ENCODE measurements at regions not wholly inside any gene's neighbourhood (a gene's known extent, or its start where the extent isn't known, plus 50 kb on each side); places are given as distances from the start of the nearest gene placed in this dataset.

DNA sequence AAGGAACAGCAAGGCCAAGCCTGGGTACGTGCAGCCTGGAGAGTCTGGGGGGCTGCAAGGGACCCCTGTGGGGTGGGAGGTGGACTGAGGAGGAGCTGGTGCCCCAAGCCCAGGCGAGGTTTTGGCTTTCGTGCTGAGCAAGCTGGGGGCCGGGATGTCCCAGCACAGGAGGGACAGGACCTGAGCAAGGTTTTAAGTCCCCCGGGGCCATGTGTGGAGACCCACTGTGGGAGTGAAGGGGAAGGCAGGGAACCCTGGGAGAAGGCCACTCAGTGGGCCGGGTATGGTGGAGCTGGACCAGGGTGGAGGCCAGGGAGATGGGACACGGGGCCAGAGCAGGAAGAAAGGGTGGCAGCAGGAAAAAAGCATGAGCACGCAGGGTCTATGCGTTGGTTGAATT, 419.2 kb upstream of the SULF2 start:
- DNase-seq (ENCODE audit: low spot score): no peak

DNA sequence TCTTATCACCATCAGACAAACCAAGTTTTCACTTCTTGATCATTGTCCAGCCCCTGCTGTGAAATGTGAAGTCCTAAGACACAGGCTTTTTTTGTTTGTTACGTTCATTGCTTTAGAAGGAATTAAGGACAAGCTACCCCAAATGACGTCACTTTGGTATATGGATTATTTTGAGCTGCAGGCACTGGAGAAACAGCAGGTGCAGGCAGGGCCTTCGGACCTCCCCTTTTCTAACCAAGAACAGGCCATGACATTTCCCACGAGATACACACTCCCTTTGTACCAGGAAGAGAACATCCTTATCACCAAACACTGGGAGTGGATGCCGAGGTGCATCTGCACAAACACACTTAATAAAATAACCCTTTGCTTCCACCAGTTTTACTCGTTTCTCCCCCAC, 418.0 kb upstream of the SULF2 start:
- no peak for DNase-seq (ENCODE audit: low spot score)

- no peak for DNase-seq (ENCODE audit: low spot score)
Observed at GRCh38 chr20:48202334-48203113, 417.2 kb upstream of the SULF2 start.

DNA sequence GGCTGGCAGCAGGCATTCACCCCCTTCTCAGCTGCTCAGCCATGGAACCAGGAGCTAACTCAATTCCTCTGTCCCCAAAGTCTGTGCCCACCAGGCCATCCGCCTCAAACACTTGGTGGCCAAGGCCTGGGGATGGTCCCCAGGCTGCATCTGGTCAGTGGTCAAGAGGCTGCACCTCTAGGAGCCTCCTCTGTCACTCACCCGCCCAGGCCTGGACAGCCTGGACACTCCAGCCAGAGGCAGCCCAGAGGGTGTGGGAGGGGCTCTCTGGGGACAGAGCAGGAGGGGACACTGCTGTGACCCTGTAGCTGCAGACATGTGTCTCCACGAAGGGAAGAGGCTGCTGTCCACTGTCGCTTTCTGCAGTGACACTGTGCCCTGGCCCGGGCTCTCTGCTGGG, 416.6 kb upstream of the SULF2 start:
- DNase-seq (ENCODE audit: low spot score): no peak

GRCh38 chr20:48201188-48201587, 415.9 kb upstream of the SULF2 start:
- no peak for DNase-seq (ENCODE audit: low spot score)

GRCh38 chr20:48198929-48199451, 413.7 kb upstream of the SULF2 start:
- DNase-seq (ENCODE audit: low spot score): peak; percentile 19

- DNase-seq (ENCODE audit: low spot score): no peak
Observed at GRCh38 chr20:48197066-48197465, 411.8 kb upstream of the SULF2 start.

- DNase-seq (ENCODE audit: low spot score): no peak
Observed at GRCh38 chr20:48196486-48196885, 411.2 kb upstream of the SULF2 start.

GRCh38 chr20:48196001-48196400, 410.7 kb upstream of the SULF2 start:
- DNase-seq (ENCODE audit: low spot score): no peak

- no peak for DNase-seq (ENCODE audit: low spot score)
Observed at GRCh38 chr20:48195121-48195870, 410.0 kb upstream of the SULF2 start.

GRCh38 chr20:48194583-48194982, 409.3 kb upstream of the SULF2 start:
- no peak for DNase-seq (ENCODE audit: low spot score)

DNA sequence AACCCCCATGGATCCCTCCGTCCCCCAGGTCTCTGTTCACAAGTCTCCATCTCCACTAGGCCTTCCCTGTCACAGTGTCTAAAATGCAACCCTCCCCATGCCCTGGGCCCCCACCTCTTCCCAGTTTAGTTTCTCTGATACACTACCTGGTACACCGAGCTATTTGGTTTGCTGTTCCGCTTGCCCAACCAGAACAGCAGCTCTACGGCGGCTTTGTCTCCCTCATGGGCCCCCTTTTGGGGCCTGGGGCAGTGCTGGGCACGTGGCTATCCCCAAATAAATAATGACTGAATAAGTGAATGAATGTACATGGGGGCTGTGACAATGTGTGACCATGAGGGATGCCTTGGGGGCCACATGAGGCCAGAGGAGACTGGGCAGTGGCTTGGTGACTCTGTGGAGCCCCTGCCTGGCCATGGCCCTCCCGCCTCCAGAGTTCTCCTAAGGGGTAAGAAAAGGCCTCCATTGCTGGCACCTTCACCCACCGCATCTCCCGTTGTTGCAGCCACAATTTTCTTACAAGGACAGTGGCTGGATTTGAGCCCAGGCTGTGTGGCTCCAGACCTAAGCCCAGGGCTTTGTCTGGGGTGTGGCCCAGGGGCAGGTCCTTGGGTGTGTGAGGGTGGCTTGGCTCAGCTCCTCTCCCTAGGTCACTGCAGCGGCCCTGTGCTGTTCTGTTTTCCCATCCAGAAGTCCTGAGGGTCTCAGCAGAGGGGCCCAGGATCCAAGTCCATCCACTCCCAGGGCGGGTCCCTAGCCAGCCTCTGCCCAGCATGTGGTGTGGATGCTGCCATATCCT, 408.5 kb upstream of the SULF2 start:
- no peak for DNase-seq (ENCODE audit: low spot score)

DNA sequence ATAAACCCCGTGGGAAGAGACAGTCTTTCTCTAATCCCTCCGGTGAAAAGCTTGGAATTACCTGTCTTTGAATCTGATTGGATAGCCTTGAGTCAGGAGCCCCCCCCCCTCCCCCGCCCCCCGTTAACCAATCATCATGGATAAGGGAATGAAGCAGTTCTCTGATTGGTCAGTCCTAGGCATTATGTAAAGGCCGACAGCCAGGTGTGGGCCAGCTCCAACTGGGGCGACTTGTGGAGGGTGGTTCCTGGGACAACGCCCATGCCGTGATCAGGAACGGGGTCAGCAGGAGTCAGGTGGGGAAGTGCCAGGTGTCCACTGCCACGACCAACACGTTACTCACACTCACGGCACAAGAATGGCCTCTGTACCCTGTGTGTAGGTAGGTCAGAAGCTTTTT, 406.8 kb upstream of the SULF2 start:
- no peak for DNase-seq (ENCODE audit: low spot score)

- no peak for DNase-seq (ENCODE audit: low spot score)
Observed at GRCh38 chr20:48191200-48191599, 405.9 kb upstream of the SULF2 start.

DNA sequence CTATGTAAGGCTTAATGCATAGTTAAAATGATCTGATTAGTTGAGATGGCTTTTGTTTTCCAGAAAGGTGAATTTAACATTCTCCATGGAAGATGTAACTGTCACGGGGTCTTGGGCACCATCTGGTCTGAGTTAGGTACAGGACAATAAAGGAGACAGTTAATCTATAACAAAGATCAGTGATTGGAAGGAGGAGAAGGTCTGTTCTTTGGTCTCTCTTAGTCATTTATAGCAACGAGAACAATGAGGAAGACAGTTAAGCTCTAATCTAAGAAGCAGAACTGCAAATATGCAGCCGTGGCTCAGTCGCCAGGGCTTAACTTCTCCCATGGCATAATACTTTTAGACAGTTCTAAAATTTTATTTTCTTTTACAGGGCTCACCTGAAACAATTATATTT, 405.5 kb upstream of the SULF2 start:
- no peak for DNase-seq (ENCODE audit: low spot score)

GRCh38 chr20:48189181-48189580, 403.9 kb upstream of the SULF2 start:
- peak; percentile 56 for DNase-seq (ENCODE audit: low spot score)

DNA sequence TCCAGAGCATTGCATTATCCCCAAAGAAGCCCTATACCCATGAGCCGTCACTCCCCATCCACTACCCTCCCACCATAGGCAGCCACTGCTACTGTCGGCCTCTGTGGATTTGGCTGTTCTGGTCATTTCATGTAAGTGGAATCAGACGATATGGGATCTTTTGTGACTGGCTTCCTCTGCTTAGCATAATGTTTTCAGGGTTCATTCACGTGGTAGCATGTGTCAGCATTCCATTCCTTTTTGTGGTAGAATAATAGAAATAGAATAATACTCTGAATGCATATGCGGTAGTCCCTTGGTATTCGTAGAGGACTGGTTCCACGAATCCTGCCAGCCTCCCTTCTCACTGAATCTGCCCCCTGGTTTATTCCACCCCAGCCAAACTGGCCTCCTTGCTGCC, 402.6 kb upstream of the SULF2 start:
- no peak for DNase-seq (ENCODE audit: low spot score)

- DNase-seq (ENCODE audit: low spot score): no peak
Observed at GRCh38 chr20:48186915-48187314, 401.6 kb upstream of the SULF2 start.

- DNase-seq (ENCODE audit: low spot score): no peak
Observed at GRCh38 chr20:48186447-48186846, 401.2 kb upstream of the SULF2 start.

- no peak for DNase-seq (ENCODE audit: low spot score)
Observed at GRCh38 chr20:48184229-48184628, 398.9 kb upstream of the SULF2 start.

DNA sequence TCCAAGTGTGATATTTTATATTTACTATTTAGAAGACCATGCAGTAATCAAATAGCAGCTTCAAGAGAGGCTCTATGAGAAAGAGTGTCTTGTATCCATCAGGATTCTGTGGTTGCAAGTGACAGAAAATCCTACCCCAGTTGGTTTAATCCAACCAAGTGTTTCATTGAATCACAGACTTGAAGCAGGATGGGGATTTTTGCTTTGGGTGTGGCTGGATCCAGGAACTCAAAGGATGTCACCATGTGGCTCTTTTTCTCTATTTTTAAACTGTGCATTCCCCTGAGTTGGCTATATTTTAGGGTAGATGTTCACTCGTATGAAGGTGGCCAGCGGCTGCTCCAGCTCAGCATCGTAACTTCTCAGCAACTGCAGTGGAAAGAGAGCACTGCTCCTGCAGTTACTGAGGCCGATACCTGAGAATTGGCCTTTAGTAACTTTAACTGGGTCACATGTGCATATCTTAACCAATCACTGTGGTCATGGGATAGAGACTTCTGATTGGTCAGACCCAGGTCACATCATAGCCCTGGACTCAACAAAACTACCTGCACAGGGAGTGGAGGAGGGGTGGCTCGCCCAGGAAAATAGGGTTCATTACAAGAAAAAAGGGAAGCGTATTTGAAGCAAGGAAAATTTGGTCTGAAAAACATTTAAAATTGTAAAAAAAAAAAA, 396.1 kb upstream of the SULF2 start:
- no peak for DNase-seq (ENCODE audit: low spot score)

- no peak for DNase-seq (ENCODE audit: low spot score)
Observed at GRCh38 chr20:48180618-48181017, 395.3 kb upstream of the SULF2 start.

Data from AG08395 (cell line).